Erythroblast (primary cell): ENCODE measurements at regions not wholly inside any gene's neighbourhood (a gene's known extent, or its start where the extent isn't known, plus 50 kb on each side); places are given as distances from the start of the nearest gene placed in this dataset.
"Not testable (repeated sequence)": the region's sequence is repeated elsewhere in the genome, so short reads cannot be mapped to it uniquely, and the experiment has no call there.

ENCODE experiments used
- DNase-seq, 2 experiments: peaks; one replicate each; lab custom pipeline; 2025; lab: John Stamatoyannopoulos, UW
- GATA1 ChIP-seq: IDR thresholded peaks from 2 replicates; pipeline ENCODE4 v1.6.1; 2011; ENCODE audit warnings: low read depth, mild to moderate bottlenecking, control low read depth, low read length, moderate library complexity
- POLR2A ChIP-seq: IDR thresholded peaks from 2 replicates; pipeline ENCODE4 v1.6.1; 2011; ENCODE audit warnings: mild to moderate bottlenecking, low read length

DNA sequence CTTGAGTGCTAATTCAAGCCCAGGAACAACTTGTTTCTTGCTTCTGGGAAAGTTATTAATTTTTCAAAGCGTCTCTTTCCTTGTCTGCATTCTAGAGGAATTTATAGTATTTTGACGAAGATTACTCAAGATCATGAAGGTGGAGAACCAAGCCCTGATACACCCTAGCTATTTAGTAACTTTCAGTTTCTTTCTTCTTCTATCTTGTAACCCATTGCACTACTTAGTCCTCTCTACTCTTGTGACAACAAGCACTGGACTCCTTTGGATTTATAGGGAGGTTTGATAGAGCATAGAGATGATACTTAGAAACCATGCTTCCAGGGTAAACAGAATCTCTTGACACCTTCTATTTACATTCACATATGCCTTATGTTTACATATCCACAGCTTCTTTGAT is 203.3 kb upstream of the GRM7 start:
- DNase-seq: no peak
- TF ChIP-seq GATA1: no peak
- no peak for TF ChIP-seq POLR2A

DNA sequence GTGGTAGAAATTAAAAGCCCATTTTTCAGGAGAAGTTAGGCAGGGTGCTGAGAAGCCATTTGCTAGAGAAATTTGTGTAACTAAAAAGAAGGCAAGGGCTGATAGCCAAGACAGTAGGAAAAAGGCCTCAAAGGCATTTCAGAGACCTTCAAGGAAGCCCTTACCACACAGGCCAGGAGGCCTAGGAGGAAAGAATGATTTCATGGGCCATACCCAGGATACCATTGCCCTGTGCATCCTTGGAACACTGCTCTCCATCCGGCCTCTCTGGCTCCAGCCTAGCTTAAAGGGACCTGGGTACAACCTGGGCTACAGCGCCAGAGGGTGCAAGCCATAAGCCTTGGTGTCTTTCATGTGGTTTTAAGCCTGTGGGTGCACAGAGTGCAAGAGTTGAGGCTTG is 193.6 kb upstream of the GRM7 start:
- no peak for DNase-seq
- TF ChIP-seq POLR2A (no peak), GATA1 (no peak)

DNA sequence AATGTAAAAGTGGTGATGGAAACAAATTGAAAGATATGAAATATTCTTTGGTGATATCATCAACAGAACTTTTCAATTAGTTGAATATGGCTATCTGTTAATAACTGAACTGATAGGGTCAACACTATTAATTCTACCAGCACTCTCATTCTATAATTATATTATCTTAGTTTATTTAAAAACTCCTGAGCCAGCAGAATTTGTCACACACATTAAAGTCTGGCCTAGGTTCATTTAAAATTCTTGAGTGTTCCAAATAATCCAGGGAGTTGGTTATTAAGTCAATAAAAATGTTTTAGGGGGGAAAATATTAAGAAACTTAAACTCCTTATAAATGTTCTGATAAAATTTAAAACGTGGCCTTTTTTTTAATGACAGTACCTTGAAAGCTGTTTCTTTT is 189.6 kb upstream of the GRM7 start:
- no peak for DNase-seq

DNA sequence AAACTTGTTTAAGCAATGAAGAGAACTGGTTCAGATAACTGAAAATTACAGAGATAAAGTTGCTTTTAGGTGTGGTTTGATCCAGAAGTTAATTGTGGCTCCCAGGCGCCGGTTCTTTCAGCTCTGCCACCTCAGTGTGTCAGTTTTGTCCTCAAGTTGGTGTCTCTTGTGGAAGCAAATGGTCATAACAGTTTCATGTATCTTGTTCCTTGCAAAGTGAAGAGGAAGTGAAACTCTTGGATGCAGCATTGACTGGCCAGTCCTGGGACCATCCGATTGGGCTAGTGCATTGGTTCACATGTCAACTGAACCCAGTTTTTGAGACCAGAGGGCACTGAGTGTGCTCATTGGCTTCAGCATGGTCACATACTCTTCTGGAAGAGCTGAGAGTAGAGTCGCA is 181.4 kb upstream of the GRM7 start:
- DNase-seq: no peak
- TF ChIP-seq GATA1: no peak
- no peak for TF ChIP-seq POLR2A

More for the DNA sequence above, 189.6 kb upstream of the GRM7 start:
- TF ChIP-seq POLR2A: no peak
- TF ChIP-seq GATA1: no peak

DNA sequence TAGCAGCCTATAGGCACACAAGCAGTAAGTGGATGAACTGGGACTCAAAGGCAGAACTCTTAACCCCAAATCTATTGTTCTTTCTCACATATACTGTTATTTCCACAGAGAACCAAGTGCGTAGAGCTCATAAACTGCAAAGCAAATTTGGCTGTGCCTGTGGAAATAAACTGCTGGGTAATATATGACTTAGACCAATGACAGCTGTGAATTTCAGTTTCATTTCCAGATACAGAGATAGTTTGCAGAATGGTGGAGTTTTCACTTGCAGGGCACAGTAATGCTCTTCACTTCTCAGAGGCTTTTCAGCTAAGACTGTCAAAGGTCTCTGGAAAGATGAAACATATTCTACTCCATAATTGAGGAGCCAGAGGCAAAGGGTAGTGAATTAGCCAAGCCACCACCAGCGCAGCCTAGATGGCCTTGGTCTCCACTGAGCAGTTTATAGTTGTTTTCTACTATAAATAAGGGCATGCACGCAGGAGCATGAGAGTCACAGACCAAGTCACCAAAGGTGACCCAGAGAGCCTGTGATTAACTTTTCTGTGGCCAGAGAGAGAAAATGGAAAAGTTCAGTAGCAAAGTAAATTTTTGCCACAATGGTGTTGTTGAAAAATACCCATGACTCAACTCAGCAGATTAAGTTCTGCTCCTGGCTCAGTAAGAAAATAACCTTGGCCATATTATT is 180.7 kb upstream of the GRM7 start:
- DNase-seq: no peak
- no peak for TF ChIP-seq POLR2A
- no peak for TF ChIP-seq GATA1

DNA sequence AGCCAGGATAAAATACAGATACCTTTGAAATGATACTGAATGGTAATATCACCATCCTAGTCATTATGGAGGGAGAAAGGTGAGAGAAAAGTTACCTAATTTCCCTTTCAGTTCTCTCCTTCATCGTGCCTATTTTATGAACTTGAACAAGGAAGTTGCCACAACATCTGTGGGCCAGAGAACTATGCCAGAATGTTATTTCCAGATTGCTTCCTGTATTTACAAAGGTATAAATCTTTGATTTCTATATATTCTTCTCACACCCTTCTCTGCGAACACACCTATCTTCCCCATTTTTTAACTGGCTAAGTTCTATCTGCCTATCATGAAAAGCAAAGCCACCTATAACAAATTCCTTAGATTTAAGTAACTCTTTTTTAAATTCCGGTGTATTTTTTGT is 163.6 kb upstream of the GRM7 start:
- TF ChIP-seq GATA1 (no peak), POLR2A (no peak)
- no peak for DNase-seq

DNA sequence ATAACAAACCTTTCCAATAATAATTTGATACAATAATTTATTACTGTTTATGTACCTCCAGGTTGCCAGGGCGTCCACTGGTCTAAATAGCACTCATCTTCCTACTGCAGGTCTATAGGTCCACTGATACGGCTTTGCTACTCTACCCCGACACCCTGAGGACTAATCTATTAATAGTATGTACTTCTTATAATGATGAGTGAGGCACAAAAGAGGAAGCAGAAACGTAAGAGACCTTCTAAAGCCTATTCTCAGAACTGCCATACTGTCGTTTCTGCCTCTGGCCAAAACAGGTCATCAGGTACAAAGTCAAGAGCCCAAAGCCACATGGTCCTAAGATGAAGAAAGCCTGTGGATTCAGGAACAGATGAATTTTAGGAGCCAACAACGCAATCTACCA is 163.2 kb upstream of the GRM7 start:
- TF ChIP-seq POLR2A (no peak), GATA1 (no peak)
- no peak for DNase-seq

DNA sequence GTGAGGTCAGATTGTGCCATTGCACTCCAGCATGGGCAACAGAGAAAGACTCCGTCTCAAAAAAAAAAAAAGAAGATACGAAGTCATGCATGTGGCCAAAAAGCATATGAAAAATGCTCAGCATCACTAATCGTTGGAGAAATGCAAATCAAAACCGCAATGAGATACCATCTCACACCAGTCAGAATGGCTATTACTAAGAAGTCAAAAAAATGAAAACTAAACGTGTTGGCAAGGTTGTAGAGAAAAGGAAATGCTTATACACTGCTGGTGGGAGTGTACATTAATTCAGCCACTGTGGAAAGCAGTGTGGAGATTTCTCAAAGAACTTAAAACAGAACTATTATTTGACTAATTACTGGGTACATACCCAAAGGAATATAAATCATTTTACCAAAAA is 156.1 kb upstream of the GRM7 start:
- not testable (repeated sequence) for DNase-seq

DNA sequence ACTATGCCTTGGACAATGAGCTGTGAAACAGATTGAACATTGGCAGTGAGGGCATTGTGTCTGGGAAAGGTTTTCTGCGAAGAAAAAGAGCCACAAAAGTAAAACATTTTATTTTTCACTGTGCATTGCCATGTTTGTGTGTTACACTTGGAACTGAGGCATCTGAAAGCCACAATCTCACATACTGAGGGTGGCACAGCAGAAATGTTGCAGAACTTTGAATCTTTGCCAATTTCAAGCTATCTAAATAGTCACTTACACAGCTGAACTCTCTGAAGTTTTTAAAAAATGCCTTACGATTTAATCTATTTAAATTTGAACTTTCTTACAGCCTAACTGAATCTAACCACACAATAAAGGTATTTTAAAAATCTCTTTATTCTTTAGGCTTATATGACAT is 154.1 kb upstream of the GRM7 start:
- no peak for DNase-seq
- TF ChIP-seq POLR2A (no peak), GATA1 (no peak)

DNA sequence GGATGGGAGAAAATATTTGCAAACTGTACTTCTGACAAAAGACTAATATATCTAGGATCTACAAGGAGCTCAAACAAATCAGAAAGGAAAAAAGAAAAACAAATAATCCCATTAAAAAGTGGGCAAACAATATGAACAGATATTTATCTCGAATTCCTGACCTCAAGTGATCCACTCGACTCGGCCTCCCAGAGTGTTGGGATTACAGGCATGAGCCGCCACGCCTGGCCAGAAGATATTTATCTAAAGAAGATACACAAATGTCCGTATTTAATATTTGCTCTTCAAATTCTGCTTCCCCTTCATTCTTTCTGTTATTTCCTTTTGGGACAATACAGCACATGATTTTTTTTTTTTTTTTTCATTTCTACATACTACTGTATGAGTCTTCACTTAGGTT is 151.7 kb upstream of the GRM7 start:
- TF ChIP-seq POLR2A: no peak
- no peak for TF ChIP-seq GATA1
- no peak for DNase-seq

DNA sequence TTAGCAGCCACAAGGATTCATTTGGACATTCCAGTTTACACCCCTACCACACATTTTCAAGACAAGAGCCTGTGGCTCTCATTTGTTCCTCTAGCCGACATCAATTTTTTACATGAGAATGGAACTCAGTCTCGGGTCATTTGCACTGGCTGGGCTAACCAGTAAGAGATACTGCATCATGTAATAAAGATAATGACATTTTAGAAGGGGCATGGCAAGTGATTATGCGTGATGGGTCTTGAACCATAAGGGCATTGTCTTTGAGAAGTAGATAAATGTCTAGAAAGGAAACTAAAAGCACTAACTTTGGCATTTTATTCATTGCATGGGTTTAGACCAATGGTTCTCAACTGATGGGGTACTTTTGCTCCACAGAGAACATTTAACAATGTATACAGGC is 146.0 kb upstream of the GRM7 start:
- TF ChIP-seq GATA1 (no peak), POLR2A (no peak)
- DNase-seq: no peak

DNA sequence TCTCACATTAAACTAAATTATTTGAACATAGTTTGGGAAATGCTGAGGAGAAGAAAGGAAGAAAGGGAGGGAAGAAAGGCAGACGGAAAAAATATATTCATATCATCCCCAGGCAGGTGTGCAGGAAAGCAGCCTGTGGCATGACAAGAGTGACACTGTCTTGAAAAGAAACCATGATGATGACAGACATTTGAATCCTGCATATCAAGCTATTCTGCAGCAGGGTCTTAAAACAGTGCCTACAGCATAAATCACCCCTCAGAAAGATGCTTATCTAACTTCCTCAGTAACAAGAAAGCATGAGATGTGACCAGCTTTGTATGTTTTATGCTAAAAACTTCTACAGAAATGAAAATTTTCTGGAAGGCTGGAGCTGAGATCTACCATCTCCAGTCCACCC is 144.5 kb upstream of the GRM7 start:
- DNase-seq: no peak
- no peak for TF ChIP-seq GATA1
- no peak for TF ChIP-seq POLR2A

DNA sequence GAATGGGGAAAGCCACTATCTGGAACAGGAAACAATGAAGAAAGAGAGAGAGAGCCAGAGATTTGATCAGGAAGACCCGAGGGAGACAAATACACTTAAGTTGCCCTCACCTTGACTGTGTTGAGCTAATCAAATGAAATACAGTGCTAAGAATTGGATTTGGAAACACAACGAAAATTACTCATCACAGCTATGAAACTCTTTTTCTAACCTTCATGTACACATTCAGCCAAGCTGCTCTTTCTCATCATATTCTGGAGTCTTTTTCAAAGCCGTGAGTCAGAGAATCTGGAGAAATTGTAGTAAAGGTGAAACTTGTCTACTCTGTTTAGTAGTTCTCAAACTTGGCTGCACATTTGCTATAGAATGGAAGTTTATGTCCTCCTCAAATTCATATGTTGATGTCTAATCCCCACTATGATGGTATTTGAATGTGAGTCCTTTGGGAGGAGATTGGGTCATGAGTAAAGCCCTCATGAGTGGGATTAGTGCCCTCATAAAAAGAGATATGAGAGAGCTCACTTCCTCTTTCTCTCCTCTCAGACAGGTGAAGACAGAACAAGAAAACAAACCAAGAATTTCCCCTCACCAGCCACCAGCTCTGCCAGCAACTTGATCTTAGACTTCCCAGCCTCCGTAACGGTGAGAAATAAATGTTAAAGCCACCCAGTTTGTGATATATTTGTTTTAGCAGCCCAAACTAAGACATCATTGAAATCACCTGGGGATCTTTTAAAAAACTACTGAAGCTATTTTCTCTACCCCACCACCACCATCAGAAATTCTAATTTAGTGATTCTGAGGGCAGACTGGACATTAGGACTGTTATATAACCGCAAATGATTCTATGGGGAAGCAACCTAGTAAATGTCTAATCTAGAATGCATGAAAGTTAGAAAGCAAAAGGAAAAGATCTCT is 143.6 kb upstream of the GRM7 start:
- TF ChIP-seq POLR2A (no peak), GATA1 (no peak)

DNA sequence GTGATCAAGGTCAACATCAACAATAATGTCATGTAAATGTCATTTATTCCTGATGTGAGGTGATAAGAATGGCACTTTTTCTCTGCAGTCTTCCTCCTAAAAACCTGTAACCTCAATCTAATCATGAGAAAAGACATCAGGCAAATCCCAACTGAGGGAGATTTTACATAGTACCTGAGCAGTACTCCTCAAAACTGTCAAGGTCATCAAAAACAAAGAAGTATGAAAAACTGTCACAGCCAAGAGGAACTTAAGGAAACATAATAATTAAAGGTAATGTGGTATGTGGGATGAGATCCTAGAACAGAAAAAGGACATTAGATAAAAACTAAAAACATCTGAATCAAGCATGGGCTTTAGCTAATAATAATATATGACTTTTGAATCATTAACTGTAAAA is 140.9 kb upstream of the GRM7 start:
- TF ChIP-seq POLR2A (no peak), GATA1 (no peak)
- DNase-seq: no peak

More for the DNA sequence above, 143.6 kb upstream of the GRM7 start:
- no peak for DNase-seq
